ENCODE measurements at regions not wholly inside any gene's neighbourhood (a gene's known extent, or its start where the extent isn't known, plus 50 kb on each side); places are given as distances from the start of the nearest gene placed in this dataset.
A peak's percentile ranks its signal among the peaks of the same experiment; 100 is the strongest.

GRCh38 chr2:102950371-102950946, 188.6 kb downstream of the TMEM182 start:
- H3K4me3 ChIP-seq (ENCODE audit: low read length), result no peak overlapping the region
- no peak for TF ChIP-seq CTCF (conservative IDR thresholded peaks at IDR 0.05; ENCODE audit: low read length)
- DNase-seq (ENCODE audit: low read depth), result no peak

GRCh38 chr2:102951249-102951648, 189.4 kb downstream of the TMEM182 start:
- no peak for TF ChIP-seq CTCF (conservative IDR thresholded peaks at IDR 0.05; ENCODE audit: low read length)
- no peak for DNase-seq (ENCODE audit: low read depth)
- H3K4me3 ChIP-seq (ENCODE audit: low read length), result no peak overlapping the region

- no peak overlapping the region for H3K4me3 ChIP-seq (ENCODE audit: low read length)
- TF ChIP-seq CTCF (conservative IDR thresholded peaks at IDR 0.05; ENCODE audit: low read length), result no peak
- DNase-seq (ENCODE audit: low read depth), result peak; percentile 75
Measured at GRCh38 chr2:102967451-102967850, 205.6 kb downstream of the TMEM182 start.

- TF ChIP-seq CTCF (conservative IDR thresholded peaks at IDR 0.05; ENCODE audit: low read length), result no peak
- no peak for DNase-seq (ENCODE audit: low read depth)
- H3K4me3 ChIP-seq (ENCODE audit: low read length), result no peak overlapping the region
Measured at GRCh38 chr2:102968375-102968774, 206.5 kb downstream of the TMEM182 start.

GRCh38 chr2:102971701-102972100, 209.9 kb downstream of the TMEM182 start:
- no peak for TF ChIP-seq CTCF (conservative IDR thresholded peaks at IDR 0.05; ENCODE audit: low read length)
- DNase-seq (ENCODE audit: low read depth), result no peak
- no peak overlapping the region for H3K4me3 ChIP-seq (ENCODE audit: low read length)

GRCh38 chr2:102975996-102976975, 214.5 kb downstream of the TMEM182 start:
- DNase-seq (ENCODE audit: low read depth), result peak; percentile 12
- no peak overlapping the region for H3K4me3 ChIP-seq (ENCODE audit: low read length)
- peak; percentile 50 for TF ChIP-seq CTCF (conservative IDR thresholded peaks at IDR 0.05; ENCODE audit: low read length)
